K562 (cell line): ENCODE measurements at regions not wholly inside any gene's neighbourhood (a gene's known extent, or its start where the extent isn't known, plus 50 kb on each side); places are given as distances from the start of the nearest gene placed in this dataset.
A peak's percentile ranks its signal among the peaks of the same experiment; 100 is the strongest.

Source experiments
- ARID3B ChIP-seq: fragments of 250-450 bp; sonication (Bioruptor Pico); IDR thresholded peaks from 2 replicates; pipeline ENCODE4 v1.4.0; 2020; ENCODE audit warnings: borderline replicate concordance
- ATF1 ChIP-seq, 2 experiments: fragments of 450-650 bp in 1 of 2; IDR thresholded peaks; 2 replicates each; pipeline ENCODE4 v1.6.1; 2016; ENCODE audit warnings: missing compliant biosample characterization in 1 of 2, missing genetic modification characterization in 1 of 2
- CBFA2T2 ChIP-seq: fragments of 450-650 bp; conservative IDR thresholded peaks from 2 replicates; pipeline ENCODE4 v1.6.1; 2017; ENCODE audit warnings: mild to moderate bottlenecking
- CBX2 ChIP-seq: fragments of 200-600 bp; sonication (generic); IDR thresholded peaks from one replicate; pipeline ENCODE4 v1.6.1; 2012; ENCODE audit warnings: mild to moderate bottlenecking, low read length, inconsistent platforms; ENCODE audit not compliant: insufficient read depth, poor library complexity, severe bottlenecking
- CC2D1A ChIP-seq: fragments of 450-650 bp; IDR thresholded peaks from 2 replicates; pipeline ENCODE4 v1.6.1; 2017; ENCODE audit warnings: mild to moderate bottlenecking
- ELF1 ChIP-seq: fragments of 200-800 bp; sonication (Bioruptor generic); IDR thresholded peaks from 2 replicates; pipeline ENCODE4 v1.6.1; 2016; ENCODE audit warnings: missing genetic modification characterization, missing compliant biosample characterization
- ETV6 ChIP-seq, 3 experiments: fragments of 150-350 bp in 1 of 3; sonication (generic) in 1 of 3; formaldehyde crosslinking in 1 of 3; IDR thresholded peaks; 2 replicates each; pipeline versions ENCODE4 v1.6.1 to v1.8.0; 2014 to 2022; ENCODE audit warnings: borderline replicate concordance in 2 of 3, low read depth in 2 of 3, antibody characterized with exemption in 1 of 3, low read length in 1 of 3, mild to moderate bottlenecking in 1 of 3, missing genetic modification reagents in 1 of 3
- HDAC1 ChIP-seq, 2 experiments: fragments of 450-650 bp; IDR thresholded peaks; 2 replicates each; pipeline ENCODE4 v1.6.1; 2016 to 2017; ENCODE audit warnings: inconsistent platforms in 1 of 2, mild to moderate bottlenecking in 1 of 2, moderate library complexity in 1 of 2
- HDAC3 ChIP-seq: fragments of 450-650 bp; IDR thresholded peaks from 2 replicates; pipeline ENCODE4 v1.6.1; 2018; ENCODE audit warnings: borderline replicate concordance, mild to moderate bottlenecking, moderate library complexity; ENCODE audit not compliant: partially characterized antibody
- PML ChIP-seq: IDR thresholded peaks from 2 replicates; pipeline ENCODE4 v1.6.1; 2012; ENCODE audit warnings: low read length, inconsistent platforms
- SMAD4 ChIP-seq: fragments of 250-450 bp; sonication (Bioruptor Pico); conservative IDR thresholded peaks from 2 replicates; pipeline ENCODE4 v1.8.0; 2021; ENCODE audit warnings: inconsistent platforms, mild to moderate bottlenecking, moderate library complexity
- TAF9B ChIP-seq: fragments of 450-650 bp; IDR thresholded peaks from 2 replicates; pipeline ENCODE4 v1.6.1; 2018; ENCODE audit warnings: mild to moderate bottlenecking; ENCODE audit not compliant: partially characterized antibody
- YBX1 ChIP-seq: fragments of 450-650 bp; IDR thresholded peaks from 2 replicates; pipeline ENCODE4 v1.7.1; 2016; ENCODE audit warnings: mild to moderate bottlenecking
- ZEB2 ChIP-seq: fragments of 450-650 bp; IDR thresholded peaks from 2 replicates; pipeline ENCODE4 v1.6.1; 2016
- ZNF347 ChIP-seq: fragments of 450-650 bp; formaldehyde crosslinking; IDR thresholded peaks from 2 replicates; pipeline ENCODE4 v1.4.0; 2020; ENCODE audit warnings: low read depth, mild to moderate bottlenecking, moderate library complexity
- ZNF583 ChIP-seq: fragments of 250-450 bp; sonication (Bioruptor Pico); IDR thresholded peaks from 2 replicates; pipeline ENCODE4 v1.4.0; 2020
- TF ChIP-seq, protein P1 (sequence below), 2 experiments: fragments of 450-650 bp; IDR thresholded peaks; 2 replicates each; pipeline ENCODE4 v1.6.1; 2016
- TF ChIP-seq, protein P2 (sequence below): fragments of 450-650 bp; IDR thresholded peaks from 2 replicates; pipeline ENCODE4 v1.6.1; 2016; ENCODE audit warnings: low read depth, mild to moderate bottlenecking, moderate library complexity
- TF ChIP-seq, protein P3 (sequence below), 2 experiments: fragments of 150-350 bp in 1 of 2; IDR thresholded peaks; 2 replicates each; pipeline ENCODE4 v1.6.1; 2012 to 2016; ENCODE audit warnings: low read depth in 2 of 2, low read length in 2 of 2, mild to moderate bottlenecking in 1 of 2, moderate library complexity in 1 of 2
- TF ChIP-seq, protein P4 (sequence below): fragments of 450-650 bp; IDR thresholded peaks from 2 replicates; pipeline ENCODE4 v1.6.1; 2016

DNA sequence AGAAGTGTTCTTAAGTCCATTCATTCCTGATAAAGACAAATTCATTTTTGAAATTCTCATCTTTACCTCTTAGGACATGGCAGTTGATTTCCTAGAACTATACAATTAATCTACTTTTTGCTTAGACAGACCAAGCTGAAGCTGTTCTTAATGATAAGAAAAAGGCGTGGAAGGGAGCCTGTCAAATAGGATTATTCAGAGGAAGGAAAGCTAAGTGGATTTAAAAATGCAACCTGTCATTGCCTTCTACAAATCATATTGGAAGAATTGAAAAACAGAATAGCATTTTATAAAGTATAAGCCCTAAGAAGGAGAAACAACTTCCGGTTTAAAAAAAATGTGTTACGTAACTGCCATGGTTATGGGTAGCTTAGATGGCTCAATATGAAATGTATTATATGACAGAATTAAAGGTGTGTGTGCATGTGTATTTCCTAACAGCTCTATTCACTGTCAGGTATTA lies 81.2 kb upstream of the RAP2B start (continued):
- TF ChIP-seq ARID3B = no peak
- peak; percentile 90 for TF ChIP-seq PML
- TF ChIP-seq TAF9B = no peak
- TF ChIP-seq, protein P1, sequence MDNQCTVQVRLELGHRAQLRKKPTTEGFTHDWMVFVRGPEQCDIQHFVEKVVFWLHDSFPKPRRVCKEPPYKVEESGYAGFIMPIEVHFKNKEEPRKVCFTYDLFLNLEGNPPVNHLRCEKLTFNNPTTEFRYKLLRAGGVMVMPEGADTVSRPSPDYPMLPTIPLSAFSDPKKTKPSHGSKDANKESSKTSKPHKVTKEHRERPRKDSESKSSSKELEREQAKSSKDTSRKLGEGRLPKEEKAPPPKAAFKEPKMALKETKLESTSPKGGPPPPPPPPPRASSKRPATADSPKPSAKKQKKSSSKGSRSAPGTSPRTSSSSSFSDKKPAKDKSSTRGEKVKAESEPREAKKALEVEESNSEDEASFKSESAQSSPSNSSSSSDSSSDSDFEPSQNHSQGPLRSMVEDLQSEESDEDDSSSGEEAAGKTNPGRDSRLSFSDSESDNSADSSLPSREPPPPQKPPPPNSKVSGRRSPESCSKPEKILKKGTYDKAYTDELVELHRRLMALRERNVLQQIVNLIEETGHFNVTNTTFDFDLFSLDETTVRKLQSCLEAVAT (IDR thresholded peaks at IDR 0.05) = no peak
- TF ChIP-seq HDAC3 = peak; percentile 71
- TF ChIP-seq ETV6 (IDR thresholded peaks at IDR 0.05; ENCODE audit: borderline replicate concordance in 1 of 2, low read depth in 2 of 2, low read length in 1 of 2) = peak in 1 of 2 experiments; percentile 38; a peak in 1 of 4 replicates
- TF ChIP-seq ETV6 (CRISPR knock-in tag; IDR thresholded peaks at IDR 0.05; ENCODE audit: borderline replicate concordance) = no peak
- TF ChIP-seq CC2D1A = peak; percentile 88; the same call in 1 of the 2 replicates
- TF ChIP-seq CBX2 = no peak
- peak; percentile 50; the same call in 1 of the 2 replicates for TF ChIP-seq ELF1 (tag)
- no peak for TF ChIP-seq ZNF583 (CRISPR knock-in tag)
- no peak for TF ChIP-seq YBX1
- TF ChIP-seq CBFA2T2 = peak; percentile 91
- TF ChIP-seq, protein P2, sequence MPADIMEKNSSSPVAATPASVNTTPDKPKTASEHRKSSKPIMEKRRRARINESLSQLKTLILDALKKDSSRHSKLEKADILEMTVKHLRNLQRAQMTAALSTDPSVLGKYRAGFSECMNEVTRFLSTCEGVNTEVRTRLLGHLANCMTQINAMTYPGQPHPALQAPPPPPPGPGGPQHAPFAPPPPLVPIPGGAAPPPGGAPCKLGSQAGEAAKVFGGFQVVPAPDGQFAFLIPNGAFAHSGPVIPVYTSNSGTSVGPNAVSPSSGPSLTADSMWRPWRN = 0 out of 2 replicates have a peak, but pooled peaks have one; percentile 38
- peak; percentile 43 to 44; a peak in 2 of 4 replicates for TF ChIP-seq HDAC1 (IDR thresholded peaks at IDR 0.05)
- TF ChIP-seq SMAD4 (CRISPR knock-in tag) = peak; percentile 24; the same call in 1 of the 2 replicates
- no peak for TF ChIP-seq ZNF347 (CRISPR knock-in tag)
- 0 out of 2 replicates have a peak, but pooled peaks have one; percentile 11 for TF ChIP-seq ZEB2
- TF ChIP-seq, protein P3, sequence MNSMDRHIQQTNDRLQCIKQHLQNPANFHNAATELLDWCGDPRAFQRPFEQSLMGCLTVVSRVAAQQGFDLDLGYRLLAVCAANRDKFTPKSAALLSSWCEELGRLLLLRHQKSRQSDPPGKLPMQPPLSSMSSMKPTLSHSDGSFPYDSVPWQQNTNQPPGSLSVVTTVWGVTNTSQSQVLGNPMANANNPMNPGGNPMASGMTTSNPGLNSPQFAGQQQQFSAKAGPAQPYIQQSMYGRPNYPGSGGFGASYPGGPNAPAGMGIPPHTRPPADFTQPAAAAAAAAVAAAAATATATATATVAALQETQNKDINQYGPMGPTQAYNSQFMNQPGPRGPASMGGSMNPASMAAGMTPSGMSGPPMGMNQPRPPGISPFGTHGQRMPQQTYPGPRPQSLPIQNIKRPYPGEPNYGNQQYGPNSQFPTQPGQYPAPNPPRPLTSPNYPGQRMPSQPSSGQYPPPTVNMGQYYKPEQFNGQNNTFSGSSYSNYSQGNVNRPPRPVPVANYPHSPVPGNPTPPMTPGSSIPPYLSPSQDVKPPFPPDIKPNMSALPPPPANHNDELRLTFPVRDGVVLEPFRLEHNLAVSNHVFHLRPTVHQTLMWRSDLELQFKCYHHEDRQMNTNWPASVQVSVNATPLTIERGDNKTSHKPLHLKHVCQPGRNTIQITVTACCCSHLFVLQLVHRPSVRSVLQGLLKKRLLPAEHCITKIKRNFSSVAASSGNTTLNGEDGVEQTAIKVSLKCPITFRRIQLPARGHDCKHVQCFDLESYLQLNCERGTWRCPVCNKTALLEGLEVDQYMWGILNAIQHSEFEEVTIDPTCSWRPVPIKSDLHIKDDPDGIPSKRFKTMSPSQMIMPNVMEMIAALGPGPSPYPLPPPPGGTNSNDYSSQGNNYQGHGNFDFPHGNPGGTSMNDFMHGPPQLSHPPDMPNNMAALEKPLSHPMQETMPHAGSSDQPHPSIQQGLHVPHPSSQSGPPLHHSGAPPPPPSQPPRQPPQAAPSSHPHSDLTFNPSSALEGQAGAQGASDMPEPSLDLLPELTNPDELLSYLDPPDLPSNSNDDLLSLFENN (IDR thresholded peaks at IDR 0.05; ENCODE audit: low read depth in 2 of 2, low read length in 2 of 2) = peak in 1 of 2 experiments; percentile 64; a peak in 1 of 4 replicates
- TF ChIP-seq ATF1 (CRISPR knock-in tag; IDR thresholded peaks at IDR 0.05) = no peak
- peak; percentile 55 for TF ChIP-seq ATF1 (tag; IDR thresholded peaks at IDR 0.05)
- TF ChIP-seq, protein P4, sequence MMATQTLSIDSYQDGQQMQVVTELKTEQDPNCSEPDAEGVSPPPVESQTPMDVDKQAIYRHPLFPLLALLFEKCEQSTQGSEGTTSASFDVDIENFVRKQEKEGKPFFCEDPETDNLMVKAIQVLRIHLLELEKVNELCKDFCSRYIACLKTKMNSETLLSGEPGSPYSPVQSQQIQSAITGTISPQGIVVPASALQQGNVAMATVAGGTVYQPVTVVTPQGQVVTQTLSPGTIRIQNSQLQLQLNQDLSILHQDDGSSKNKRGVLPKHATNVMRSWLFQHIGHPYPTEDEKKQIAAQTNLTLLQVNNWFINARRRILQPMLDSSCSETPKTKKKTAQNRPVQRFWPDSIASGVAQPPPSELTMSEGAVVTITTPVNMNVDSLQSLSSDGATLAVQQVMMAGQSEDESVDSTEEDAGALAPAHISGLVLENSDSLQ = peak; percentile 89
